Smooth muscle cell (in vitro differentiated cells): ENCODE measurements at regions not wholly inside any gene's neighbourhood (a gene's known extent, or its start where the extent isn't known, plus 50 kb on each side); places are given as distances from the start of the nearest gene placed in this dataset.

Experiments
- DNase-seq: peaks from one replicate; lab custom pipeline; 2025; ENCODE audit not compliant: unreplicated experiment; lab: John Stamatoyannopoulos, UW
- H2AFZ ChIP-seq: fragments of 200-600 bp; sonication (generic); 2 replicates; pipeline ENCODE4 v1.6.0; 2016; ENCODE audit warnings: antibody characterized with exemption, low read depth, mild to moderate bottlenecking
- H3F3A ChIP-seq: fragments of 200-600 bp; sonication (generic); 2 replicates; pipeline ENCODE4 v1.6.0; 2017; ENCODE audit warnings: antibody characterized with exemption, low read depth
- H3K27ac ChIP-seq: fragments of 200-600 bp; sonication (generic); 2 replicates; pipeline ENCODE4 v1.5.1; 2016; ENCODE audit warnings: low read depth, mild to moderate bottlenecking
- H3K27me3 ChIP-seq: fragments of 200-600 bp; sonication (generic); 2 replicates; pipeline ENCODE4 v1.6.1; 2016; ENCODE audit warnings: low read depth, mild to moderate bottlenecking
- H3K36me3 ChIP-seq: fragments of 200-600 bp; sonication (generic); 2 replicates; pipeline ENCODE4 v1.5.1; 2016; ENCODE audit warnings: low read depth
- H3K4me1 ChIP-seq: fragments of 200-600 bp; sonication (generic); 2 replicates; pipeline ENCODE4 v1.5.1; 2016; ENCODE audit warnings: low read depth
- H3K4me2 ChIP-seq: fragments of 200-600 bp; sonication (generic); 2 replicates; pipeline ENCODE4 v1.6.0; 2016; ENCODE audit warnings: mild to moderate bottlenecking
- H3K4me3 ChIP-seq: fragments of 200-600 bp; sonication (generic); 2 replicates; pipeline ENCODE4 v1.5.1; 2016; ENCODE audit warnings: mild to moderate bottlenecking
- H3K79me2 ChIP-seq: fragments of 200-600 bp; sonication (generic); 2 replicates; pipeline ENCODE4 v1.6.0; 2016; ENCODE audit warnings: low read depth, mild to moderate bottlenecking
- H3K9ac ChIP-seq: fragments of 200-600 bp; sonication (generic); 2 replicates; pipeline ENCODE4 v1.6.0; 2016; ENCODE audit warnings: low read depth
- H3K9me3 ChIP-seq: fragments of 200-600 bp; sonication (generic); replicated peaks from 2 replicates; pipeline ENCODE4 v1.5.1; 2016; ENCODE audit warnings: low read depth
- H4K20me1 ChIP-seq: fragments of 200-600 bp; sonication (generic); 2 replicates; pipeline ENCODE4 v1.6.0; 2016; ENCODE audit warnings: low read depth
- CTCF ChIP-seq: fragments of 200-600 bp; sonication (generic); IDR thresholded peaks from 2 replicates; pipeline ENCODE4 v1.5.1; 2017; ENCODE audit warnings: borderline replicate concordance, mild to moderate bottlenecking, antibody characterized with exemption; ENCODE audit not compliant: insufficient read depth, poor library complexity, severe bottlenecking
- WGBS: methylation state at CpG from one replicate; pipeline ENCODE4 v1.1.7; 2016; ENCODE audit warnings: low lambda C conversion rate; 5-methylcytosine and 5-hydroxymethylcytosine counted together

- DNase-seq, result no peak
- TF ChIP-seq CTCF, result no peak
- WGBS, result 78% methylated on average over 1 of the region's 1 CpG
- Histone ChIP-seq H3K27ac (no peak overlapping the region), H3K4me1 (no peaks in the 10 kb centered on the region), H4K20me1 (no peaks in the 10 kb centered on the region), H3K4me2 (no peak overlapping the region), H3K79me2 (no peaks in the 10 kb centered on the region), H3K9ac (no peak overlapping the region), H3K4me3 (no peak overlapping the region), H3K36me3 (no peaks in the 10 kb centered on the region), H3F3A (no peaks in the 10 kb centered on the region), H3K9me3 (no peaks in the 10 kb centered on the region), H3K27me3 (no peaks in the 10 kb centered on the region), H2AFZ (no peak overlapping the region)
Measured at GRCh38 chr1:80966266-80966665, 834.5 kb upstream of the ADGRL2 start.

- Histone ChIP-seq H3K79me2 (no peaks in the 10 kb centered on the region), H3F3A (no peaks in the 10 kb centered on the region), H3K36me3 (no peaks in the 10 kb centered on the region), H3K27ac (no peak overlapping the region), H3K27me3 (no peaks in the 10 kb centered on the region), H3K9me3 (no peaks in the 10 kb centered on the region), H4K20me1 (no peaks in the 10 kb centered on the region), H2AFZ (no peak overlapping the region), H3K4me3 (no peak overlapping the region), H3K4me1 (no peaks in the 10 kb centered on the region), H3K4me2 (no peak overlapping the region), H3K9ac (no peak overlapping the region)
- WGBS, result 96% methylated on average over 1 of the region's 1 CpG
- no peak for DNase-seq
- no peak for TF ChIP-seq CTCF
Measured at GRCh38 chr1:80962564-80962963, 838.2 kb upstream of the ADGRL2 start.

GRCh38 chr1:80961464-80962190, 839.1 kb upstream of the ADGRL2 start:
- Histone ChIP-seq H3K79me2 (no peaks in the 10 kb centered on the region), H3F3A (no peaks in the 10 kb centered on the region), H3K9ac (no peak overlapping the region), H3K36me3 (no peaks in the 10 kb centered on the region), H3K4me3 (no peak overlapping the region), H4K20me1 (no peaks in the 10 kb centered on the region), H3K27me3 (no peaks in the 10 kb centered on the region), H3K9me3 (no peaks in the 10 kb centered on the region), H3K27ac (no peak overlapping the region), H3K4me1 (no peaks in the 10 kb centered on the region), H3K4me2 (no peak overlapping the region), H2AFZ (no peak overlapping the region)
- no peak for DNase-seq
- no peak for TF ChIP-seq CTCF
- WGBS, result 89% methylated on average over 5 of the region's 5 CpGs

- Histone ChIP-seq H3K9me3 (peaks cover 14% of the 10 kb centered on the region), H3K4me1 (no peaks in the 10 kb centered on the region), H3K27ac (no peak overlapping the region), H3K79me2 (no peaks in the 10 kb centered on the region), H3K4me2 (no peak overlapping the region), H2AFZ (no peak overlapping the region), H4K20me1 (no peaks in the 10 kb centered on the region), H3K4me3 (no peak overlapping the region), H3K9ac (no peak overlapping the region), H3K36me3 (no peaks in the 10 kb centered on the region), H3F3A (no peaks in the 10 kb centered on the region), H3K27me3 (no peaks in the 10 kb centered on the region)
- 100% methylated on average over 1 of the region's 1 CpG for whole genome bisulfite sequencing
- no peak for TF ChIP-seq CTCF
- DNase-seq, result no peak
Measured at GRCh38 chr1:80933346-80933745, 867.4 kb upstream of the ADGRL2 start.
